CD4-positive, CD25-positive, alpha-beta regulatory T cell (primary cell): ENCODE measurements at regions not wholly inside any gene's neighbourhood (a gene's known extent, or its start where the extent isn't known, plus 50 kb on each side); places are given as distances from the start of the nearest gene placed in this dataset.

ENCODE experiments used
- ATAC-seq, 2 donors: fragments of 150-1000 bp; cut with Tn5 transposase; one replicate each; pipeline ENCODE4 v1.10.0; 2021; ENCODE audit warnings: low read depth in 2 of 2, moderate number of reproducible peaks in 2 of 2, moderate library complexity in 1 of 2
- DNase-seq, 3 donors: peaks; one replicate each; pipeline versions ENCODE4 v3.0.0 to v3.0.0-alpha.2; 2012 to 2022; ENCODE audit warnings: mixed read lengths in 1 of 3
- H3K27ac ChIP-seq: one replicate; pipeline ENCODE4 v1.7.0; 2013; ENCODE audit warnings: mild to moderate bottlenecking, low read length; ENCODE audit not compliant: insufficient read depth, poor library complexity, severe bottlenecking
- H3K27me3 ChIP-seq: one replicate; pipeline ENCODE4 v1.7.0; 2013; ENCODE audit warnings: low read length; ENCODE audit not compliant: control insufficient read depth, insufficient read depth
- H3K36me3 ChIP-seq: one replicate; pipeline ENCODE4 v1.7.0; 2013; ENCODE audit warnings: mild to moderate bottlenecking, low read length, moderate library complexity; ENCODE audit not compliant: control insufficient read depth, insufficient read depth
- H3K4me1 ChIP-seq: 2 replicates; pipeline ENCODE4 v1.7.0; 2013; ENCODE audit warnings: mild to moderate bottlenecking, low read length; ENCODE audit not compliant: insufficient read depth, control insufficient read depth, poor library complexity, severe bottlenecking
- H3K4me3 ChIP-seq: one replicate; pipeline ENCODE4 v1.7.0; 2013; ENCODE audit warnings: low read depth, mild to moderate bottlenecking, low read length, moderate library complexity
- H3K9me3 ChIP-seq, 2 experiments: 1 replicate in 1 of 2; 2 replicates in 1 of 2; pipeline ENCODE4 v1.7.0; 2013; ENCODE audit warnings: low read length in 2 of 2, mild to moderate bottlenecking in 1 of 2, moderate library complexity in 1 of 2; ENCODE audit not compliant: control insufficient read depth in 2 of 2
- H3K27ac Mint-ChIP-seq, 3 donors: one replicate each; pipeline ENCODE4 v1.8.0; 2020 to 2022; ENCODE audit warnings: mild to moderate bottlenecking in 3 of 3, mixed read lengths in 3 of 3, moderate library complexity in 2 of 3
- H3K27me3 Mint-ChIP-seq: one replicate; pipeline ENCODE4 v1.8.0; 2022; ENCODE audit warnings: mild to moderate bottlenecking, mixed read lengths
- H3K36me3 Mint-ChIP-seq: one replicate; pipeline ENCODE4 v1.8.0; 2020; ENCODE audit warnings: mixed read lengths
- H3K4me1 Mint-ChIP-seq, 4 donors: one replicate each; pipeline ENCODE4 v1.8.0; 2020 to 2022; ENCODE audit warnings: mixed read lengths in 4 of 4, mild to moderate bottlenecking in 1 of 4
- H3K4me3 Mint-ChIP-seq, 4 donors: one replicate each; pipeline ENCODE4 v1.8.0; 2020 to 2022; ENCODE audit warnings: mild to moderate bottlenecking in 4 of 4, mixed read lengths in 4 of 4, moderate library complexity in 3 of 4
- H3K9me3 Mint-ChIP-seq, 7 donors: one replicate each; pipeline ENCODE4 v1.8.0; 2020 to 2022; ENCODE audit warnings: mixed read lengths in 7 of 7, mild to moderate bottlenecking in 3 of 7, moderate library complexity in 2 of 7

- Mint-ChIP-seq H3K27ac (no peak overlapping the region), H3K4me1 (no peaks in the 10 kb centered on the region), H3K4me3 (no peak overlapping the region), H3K36me3 (no peaks in the 10 kb centered on the region), H3K9me3 (peaks cover 0 to 2% (median 0%) of the 10 kb centered on the region in 7 donors), H3K27me3 (peaks cover 8% of the 10 kb centered on the region)
- no peaks in the 10 kb centered on the region for H3K27me3 ChIP-seq
- DNase-seq = no peak
- no peak overlapping the region for H3K4me3 ChIP-seq
- H3K4me1 ChIP-seq = no peaks in the 10 kb centered on the region
- no peaks in the 10 kb centered on the region for H3K9me3 ChIP-seq
- H3K36me3 ChIP-seq = no peaks in the 10 kb centered on the region
- no peak for ATAC-seq
- no peak overlapping the region for H3K27ac ChIP-seq
These were observed 123.4 kb upstream of the CPSF6 start for GRCh38 chr12:69115951-69116350.

- no peak overlapping the region for H3K27ac ChIP-seq
- H3K36me3 ChIP-seq = no peaks in the 10 kb centered on the region
- no peaks in the 10 kb centered on the region for H3K4me1 Mint-ChIP-seq
- H3K4me3 ChIP-seq = no peak overlapping the region
- H3K36me3 Mint-ChIP-seq = no peaks in the 10 kb centered on the region
- peaks cover 0 to 1% (median 0%) of the 10 kb centered on the region in 7 donors for H3K9me3 Mint-ChIP-seq
- ATAC-seq (no peak), DNase-seq (no peak)
- no peaks in the 10 kb centered on the region for H3K9me3 ChIP-seq
- H3K27me3 Mint-ChIP-seq = peaks cover 13% of the 10 kb centered on the region
- H3K27ac Mint-ChIP-seq = no peak overlapping the region
- H3K4me3 Mint-ChIP-seq = no peak overlapping the region
- no peaks in the 10 kb centered on the region for H3K27me3 ChIP-seq
- no peaks in the 10 kb centered on the region for H3K4me1 ChIP-seq
These were observed 121.7 kb upstream of the CPSF6 start for GRCh38 chr12:69117566-69118266.

GRCh38 chr12:69118516-69118915 is 120.9 kb upstream of the CPSF6 start:
- H3K4me3 Mint-ChIP-seq = no peak overlapping the region
- no peak overlapping the region for H3K27ac ChIP-seq
- H3K36me3 Mint-ChIP-seq = no peaks in the 10 kb centered on the region
- H3K4me3 ChIP-seq = no peak overlapping the region
- no peaks in the 10 kb centered on the region for H3K9me3 ChIP-seq
- no peaks in the 10 kb centered on the region for H3K4me1 ChIP-seq
- no peaks in the 10 kb centered on the region for H3K36me3 ChIP-seq
- DNase-seq = no peak
- no peak for ATAC-seq
- peaks cover 17% of the 10 kb centered on the region for H3K27me3 Mint-ChIP-seq
- H3K4me1 Mint-ChIP-seq = no peaks in the 10 kb centered on the region
- H3K9me3 Mint-ChIP-seq = peaks cover 0 to 1% (median 0%) of the 10 kb centered on the region in 7 donors
- H3K27ac Mint-ChIP-seq = no peak overlapping the region
- no peaks in the 10 kb centered on the region for H3K27me3 ChIP-seq

- H3K4me1 Mint-ChIP-seq = no peaks in the 10 kb centered on the region
- H3K27ac ChIP-seq = no peak overlapping the region
- H3K27me3 ChIP-seq = no peaks in the 10 kb centered on the region
- H3K27ac Mint-ChIP-seq = no peak overlapping the region
- H3K36me3 Mint-ChIP-seq = no peaks in the 10 kb centered on the region
- peaks cover 0 to 1% (median 0%) of the 10 kb centered on the region in 7 donors for H3K9me3 Mint-ChIP-seq
- H3K36me3 ChIP-seq = no peaks in the 10 kb centered on the region
- no peak overlapping the region for H3K4me3 Mint-ChIP-seq
- no peak overlapping the region for H3K4me3 ChIP-seq
- H3K27me3 Mint-ChIP-seq = peaks cover 18% of the 10 kb centered on the region
- H3K4me1 ChIP-seq = no peaks in the 10 kb centered on the region
- no peak for ATAC-seq
- no peaks in the 10 kb centered on the region for H3K9me3 ChIP-seq
- no peak for DNase-seq
These were observed 119.6 kb upstream of the CPSF6 start for GRCh38 chr12:69119770-69120169.

GRCh38 chr12:69120354-69120753 is 119.0 kb upstream of the CPSF6 start:
- Histone ChIP-seq H3K4me1 (no peaks in the 10 kb centered on the region), H3K27me3 (no peaks in the 10 kb centered on the region), H3K36me3 (no peaks in the 10 kb centered on the region), H3K9me3 (no peaks in the 10 kb centered on the region), H3K4me3 (no peak overlapping the region), H3K27ac (no peak overlapping the region)
- Mint-ChIP-seq H3K4me1 (no peaks in the 10 kb centered on the region), H3K27ac (no peak overlapping the region), H3K4me3 (no peak overlapping the region), H3K9me3 (peaks cover 0 to 1% (median 0%) of the 10 kb centered on the region in 7 donors), H3K36me3 (no peaks in the 10 kb centered on the region), H3K27me3 (peaks cover 18% of the 10 kb centered on the region)
- ATAC-seq (no peak), DNase-seq (no peak)

GRCh38 chr12:69123311-69123710 is 116.1 kb upstream of the CPSF6 start:
- DNase-seq = no peak
- Histone ChIP-seq H3K4me1 (no peaks in the 10 kb centered on the region), H3K4me3 (no peak overlapping the region), H3K9me3 (no peaks in the 10 kb centered on the region), H3K27ac (no peak overlapping the region), H3K27me3 (no peaks in the 10 kb centered on the region), H3K36me3 (no peaks in the 10 kb centered on the region)
- Mint-ChIP-seq H3K27me3 (peaks cover 13% of the 10 kb centered on the region), H3K36me3 (no peaks in the 10 kb centered on the region), H3K4me1 (no peaks in the 10 kb centered on the region), H3K9me3 (peaks cover 0 to 2% (median 0%) of the 10 kb centered on the region in 7 donors), H3K27ac (no peak overlapping the region), H3K4me3 (no peak overlapping the region)
- ATAC-seq = no peak

- no peak overlapping the region for H3K27ac ChIP-seq
- Mint-ChIP-seq H3K27ac (no peak overlapping the region), H3K36me3 (no peaks in the 10 kb centered on the region), H3K4me3 (no peak overlapping the region), H3K9me3 (peaks cover 0 to 2% (median 0%) of the 10 kb centered on the region in 7 donors), H3K27me3 (peaks cover 13% of the 10 kb centered on the region), H3K4me1 (no peaks in the 10 kb centered on the region)
- H3K4me3 ChIP-seq = no peak overlapping the region
- no peaks in the 10 kb centered on the region for H3K27me3 ChIP-seq
- no peaks in the 10 kb centered on the region for H3K36me3 ChIP-seq
- H3K4me1 ChIP-seq = no peaks in the 10 kb centered on the region
- no peak for DNase-seq
- H3K9me3 ChIP-seq = no peaks in the 10 kb centered on the region
- ATAC-seq = no peak
These were observed 115.3 kb upstream of the CPSF6 start for GRCh38 chr12:69123919-69124638.

- ATAC-seq = no peak
- H3K4me1 ChIP-seq = no peaks in the 10 kb centered on the region
- Mint-ChIP-seq H3K4me3 (no peak overlapping the region), H3K27me3 (peaks cover 16% of the 10 kb centered on the region), H3K27ac (no peak overlapping the region), H3K4me1 (no peaks in the 10 kb centered on the region), H3K36me3 (no peaks in the 10 kb centered on the region), H3K9me3 (peaks cover 0 to 1% (median 0%) of the 10 kb centered on the region in 7 donors)
- no peak for DNase-seq
- H3K4me3 ChIP-seq = no peak overlapping the region
- H3K9me3 ChIP-seq = no peaks in the 10 kb centered on the region
- H3K27me3 ChIP-seq = peaks cover 2% of the 10 kb centered on the region
- H3K27ac ChIP-seq = no peak overlapping the region
- no peaks in the 10 kb centered on the region for H3K36me3 ChIP-seq
These were observed 110.4 kb upstream of the CPSF6 start for GRCh38 chr12:69129017-69129416.
